ENCODE measurements at regions not wholly inside any gene's neighbourhood (a gene's known extent, or its start where the extent isn't known, plus 50 kb on each side); places are given as distances from the start of the nearest gene placed in this dataset.

DNA sequence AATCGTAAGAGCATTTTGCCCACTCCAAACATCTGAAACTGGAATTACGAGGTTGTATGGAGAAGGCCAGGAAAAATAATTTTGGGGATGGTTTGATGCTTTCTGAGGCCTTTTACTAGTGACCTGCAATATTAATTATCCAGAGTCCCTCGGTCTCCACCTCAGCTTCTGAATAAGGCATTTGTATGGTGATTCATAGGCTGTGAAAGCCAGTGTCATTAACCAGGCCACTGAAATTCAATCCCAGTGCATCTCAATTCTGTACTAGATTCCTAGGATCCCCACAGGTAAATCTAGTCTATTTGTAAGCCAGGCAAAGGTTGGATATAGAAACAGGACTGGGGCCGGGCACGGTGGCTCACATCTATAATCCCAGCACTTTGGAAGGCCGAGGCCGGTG, 135.4 kb upstream of the RBPJ start:
- WGBS, result 98% methylated on average over 5 of the region's 7 CpGs

DNA sequence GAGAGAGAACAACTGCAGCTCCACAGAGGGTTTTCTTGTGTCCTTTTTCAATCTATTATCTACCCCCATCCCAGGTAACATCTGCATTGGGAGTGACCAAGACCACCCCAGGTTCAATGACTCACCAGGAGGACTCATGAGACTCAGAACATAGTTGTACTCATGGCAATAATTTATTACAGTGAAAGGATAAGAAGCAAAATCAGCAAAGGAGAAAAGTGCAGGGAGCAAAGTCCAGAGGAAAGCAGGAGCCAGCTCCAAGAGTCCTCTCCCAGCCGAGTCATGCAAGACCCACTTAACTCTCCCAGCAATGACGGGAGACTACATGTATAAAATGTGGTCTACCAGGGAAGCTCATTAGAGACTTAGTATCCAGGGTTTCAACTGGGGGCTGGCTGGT, 129.5 kb upstream of the RBPJ start:
- no peak overlapping the region for H2AFZ ChIP-seq (ENCODE audit: low read depth, low read length)
- no peak overlapping the region for H2BK12ac ChIP-seq (ENCODE audit: low read length in 2 of 2)
- H2BK15ac ChIP-seq (ENCODE audit: low read depth, poor library complexity, severe bottlenecking), result no peak overlapping the region
- H2BK5ac ChIP-seq (ENCODE audit: low read depth, low read length, poor library complexity, severe bottlenecking), result no peak overlapping the region
- no peaks in the 10 kb centered on the region for H3K36me3 ChIP-seq (ENCODE audit: control insufficient read depth in 1 of 2, insufficient read depth in 2 of 2, low read depth in 1 of 2, low read length in 2 of 2)
- H3K14ac ChIP-seq (ENCODE audit: low read length in 2 of 2), result no peak overlapping the region
- no peaks in the 10 kb centered on the region for H3K79me1 ChIP-seq (replicated peaks; ENCODE audit: low read length, poor library complexity, severe bottlenecking)
- H3K4ac ChIP-seq (ENCODE audit: low read depth in 1 of 2, low read length in 2 of 2), result no peak overlapping the region
- WGBS, result no CpG with 5 or more reads among the region's 2 CpGs
- no peaks in the 10 kb centered on the region for H3K27me3 ChIP-seq (ENCODE audit: control insufficient read depth in 1 of 2, insufficient read depth in 1 of 2, low read length in 2 of 2)
- no peak overlapping the region for H3K4me3 ChIP-seq (ENCODE audit: insufficient read depth in 1 of 2, low read depth in 1 of 2, low read length in 2 of 2)
- DNase-seq, result peak; percentile 30
- no peak overlapping the region for H4K8ac ChIP-seq (ENCODE audit: low read length)
- no peak overlapping the region for H2BK120ac ChIP-seq (ENCODE audit: low read depth, low read length)
- no peak overlapping the region for H3K18ac ChIP-seq (ENCODE audit: low read depth in 1 of 2, low read length in 2 of 2)
- H4K91ac ChIP-seq (ENCODE audit: low read length), result no peak overlapping the region
- H3K27ac ChIP-seq (ENCODE audit: low read length, poor library complexity, severe bottlenecking), result no peak overlapping the region
- H2AK5ac ChIP-seq (ENCODE audit: low read length, severe bottlenecking), result no peak overlapping the region
- H3K4me2 ChIP-seq (ENCODE audit: low read length, poor library complexity, severe bottlenecking), result no peak overlapping the region
- no peaks in the 10 kb centered on the region for H3K9me3 ChIP-seq (ENCODE audit: control insufficient read depth, low read length)
- H3K4me1 ChIP-seq (ENCODE audit: control insufficient read depth, insufficient read depth, low read depth, low read length), result peaks cover 2% of the 10 kb centered on the region
- no peak overlapping the region for H3K23ac ChIP-seq (ENCODE audit: low read length in 2 of 2)
- peak overlapping the region; percentile 26 for H3K9ac ChIP-seq (ENCODE audit: low read length)

More for the DNA sequence above, 135.4 kb upstream of the RBPJ start:
- Histone ChIP-seq H3K4me3 (ENCODE audit: insufficient read depth in 1 of 2, low read depth in 1 of 2, low read length in 2 of 2) (no peak overlapping the region), H3K18ac (ENCODE audit: low read depth in 1 of 2, low read length in 2 of 2) (no peak overlapping the region), H3K27me3 (ENCODE audit: control insufficient read depth in 1 of 2, insufficient read depth in 1 of 2, low read length in 2 of 2) (no peaks in the 10 kb centered on the region), H3K9me3 (ENCODE audit: control insufficient read depth, low read length) (no peaks in the 10 kb centered on the region), H4K91ac (ENCODE audit: low read length) (no peak overlapping the region), H3K79me1 (replicated peaks; ENCODE audit: low read length, poor library complexity, severe bottlenecking) (no peaks in the 10 kb centered on the region), H3K4me2 (ENCODE audit: low read length, poor library complexity, severe bottlenecking) (no peak overlapping the region), H2AK5ac (ENCODE audit: low read length, severe bottlenecking) (no peak overlapping the region), H3K27ac (ENCODE audit: low read length, poor library complexity, severe bottlenecking) (no peak overlapping the region), H3K4me1 (ENCODE audit: control insufficient read depth, insufficient read depth, low read depth, low read length) (peaks cover 2% of the 10 kb centered on the region), H2BK5ac (ENCODE audit: low read depth, low read length, poor library complexity, severe bottlenecking) (no peak overlapping the region), H4K8ac (ENCODE audit: low read length) (no peak overlapping the region), H2BK12ac (ENCODE audit: low read length in 2 of 2) (no peak overlapping the region), H3K23ac (ENCODE audit: low read length in 2 of 2) (no peak overlapping the region), H2AFZ (ENCODE audit: low read depth, low read length) (no peak overlapping the region), H3K14ac (ENCODE audit: low read length in 2 of 2) (no peak overlapping the region), H2BK120ac (ENCODE audit: low read depth, low read length) (no peak overlapping the region), H3K4ac (ENCODE audit: low read depth in 1 of 2, low read length in 2 of 2) (no peak overlapping the region), H2BK15ac (ENCODE audit: low read depth, poor library complexity, severe bottlenecking) (no peak overlapping the region), H3K9ac (ENCODE audit: low read length) (no peak overlapping the region), H3K36me3 (ENCODE audit: control insufficient read depth in 1 of 2, insufficient read depth in 2 of 2, low read depth in 1 of 2, low read length in 2 of 2) (no peaks in the 10 kb centered on the region)
- no peak for DNase-seq

DNA sequence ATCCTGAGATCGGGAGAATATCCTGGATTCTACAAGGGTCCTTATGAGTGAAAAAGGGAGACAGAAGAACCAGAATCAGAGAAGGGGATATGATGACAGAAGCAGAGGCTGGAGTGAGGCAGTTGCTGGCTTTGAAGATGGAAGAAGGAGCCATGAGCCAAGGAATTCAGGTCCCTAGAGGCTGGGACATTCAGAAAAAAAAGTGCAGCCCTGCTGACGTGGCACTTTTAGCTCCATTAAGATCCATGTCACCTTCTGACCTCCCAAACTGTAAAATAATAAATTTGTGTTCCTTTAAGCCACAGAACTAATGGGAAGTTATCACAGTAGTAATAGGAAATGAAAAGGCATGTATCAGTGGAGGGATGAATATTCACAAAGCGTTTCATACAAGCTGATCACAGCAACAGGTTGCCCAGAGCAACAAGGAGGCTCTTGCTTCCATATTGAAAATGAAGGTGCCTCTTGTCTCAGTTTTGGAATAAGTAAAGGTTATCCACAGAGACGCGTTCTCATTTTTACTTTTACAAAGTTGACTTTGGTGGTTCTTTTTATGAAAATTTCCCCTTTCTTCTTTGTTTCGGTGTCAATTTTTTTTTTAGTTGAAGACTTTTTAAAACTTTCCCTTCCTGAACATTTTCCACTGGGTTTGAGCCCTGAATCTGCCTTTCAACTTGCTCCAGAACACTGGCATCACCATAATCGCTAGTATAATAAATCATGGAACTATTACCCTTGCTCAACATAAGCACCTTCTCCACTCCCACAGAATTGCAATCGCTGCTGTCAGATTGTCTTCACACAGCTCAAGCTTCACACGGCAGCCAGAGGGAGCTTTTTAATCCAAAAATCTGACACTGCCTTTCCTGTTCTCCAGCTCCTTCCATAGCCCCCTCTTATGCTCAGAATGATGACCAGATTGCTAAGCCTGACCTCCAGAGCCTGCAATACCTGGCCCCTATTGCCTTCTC, 127.6 kb upstream of the RBPJ start:
- Histone ChIP-seq H3K4ac (ENCODE audit: low read depth in 1 of 2, low read length in 2 of 2) (no peak overlapping the region), H3K23ac (ENCODE audit: low read length in 2 of 2) (no peak overlapping the region), H2AFZ (ENCODE audit: low read depth, low read length) (no peak overlapping the region), H3K27ac (ENCODE audit: low read length, poor library complexity, severe bottlenecking) (no peak overlapping the region), H4K91ac (ENCODE audit: low read length) (no peak overlapping the region), H3K4me2 (ENCODE audit: low read length, poor library complexity, severe bottlenecking) (no peak overlapping the region), H4K8ac (ENCODE audit: low read length) (no peak overlapping the region), H3K36me3 (ENCODE audit: control insufficient read depth in 1 of 2, insufficient read depth in 2 of 2, low read depth in 1 of 2, low read length in 2 of 2) (no peaks in the 10 kb centered on the region), H3K14ac (ENCODE audit: low read length in 2 of 2) (no peak overlapping the region), H2BK5ac (ENCODE audit: low read depth, low read length, poor library complexity, severe bottlenecking) (no peak overlapping the region), H3K79me1 (replicated peaks; ENCODE audit: low read length, poor library complexity, severe bottlenecking) (no peaks in the 10 kb centered on the region), H2BK15ac (ENCODE audit: low read depth, poor library complexity, severe bottlenecking) (no peak overlapping the region), H3K4me1 (ENCODE audit: control insufficient read depth, insufficient read depth, low read depth, low read length) (peaks cover 7% of the 10 kb centered on the region), H2BK120ac (ENCODE audit: low read depth, low read length) (no peak overlapping the region), H3K27me3 (ENCODE audit: control insufficient read depth in 1 of 2, insufficient read depth in 1 of 2, low read length in 2 of 2) (no peaks in the 10 kb centered on the region), H2BK12ac (ENCODE audit: low read length in 2 of 2) (no peak overlapping the region), H2AK5ac (ENCODE audit: low read length, severe bottlenecking) (no peak overlapping the region), H3K18ac (ENCODE audit: low read depth in 1 of 2, low read length in 2 of 2) (no peak overlapping the region), H3K4me3 (ENCODE audit: insufficient read depth in 1 of 2, low read depth in 1 of 2, low read length in 2 of 2) (no peak overlapping the region), H3K9ac (ENCODE audit: low read length) (no peak overlapping the region), H3K9me3 (ENCODE audit: control insufficient read depth, low read length) (no peaks in the 10 kb centered on the region)
- 89% methylated on average over 8 of the region's 9 CpGs for WGBS
- no peak for DNase-seq

DNA sequence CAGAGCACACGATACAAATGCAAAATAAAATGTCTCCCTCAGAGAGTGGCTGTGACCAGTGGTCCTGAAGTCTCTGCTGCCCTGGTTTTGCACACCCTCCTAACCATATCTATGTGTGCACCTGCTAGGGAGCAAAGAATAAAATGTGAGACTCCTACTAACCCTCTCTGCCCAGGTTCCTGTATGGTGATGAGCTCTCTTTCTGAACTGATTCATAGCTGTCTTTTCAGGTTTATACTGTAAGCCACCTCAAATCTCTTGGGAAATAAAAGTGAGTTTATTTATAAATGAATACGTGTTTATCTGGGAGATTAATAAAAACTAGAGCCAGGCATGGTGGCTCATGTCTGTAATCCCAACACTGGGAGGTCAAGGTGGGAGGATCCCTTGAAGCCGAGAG, 126.0 kb upstream of the RBPJ start:
- H2BK12ac ChIP-seq (ENCODE audit: low read length in 2 of 2), result no peak overlapping the region
- H2BK120ac ChIP-seq (ENCODE audit: low read depth, low read length), result no peak overlapping the region
- no peak overlapping the region for H2BK5ac ChIP-seq (ENCODE audit: low read depth, low read length, poor library complexity, severe bottlenecking)
- no peak overlapping the region for H4K91ac ChIP-seq (ENCODE audit: low read length)
- no peak overlapping the region for H4K8ac ChIP-seq (ENCODE audit: low read length)
- no peak overlapping the region for H3K4ac ChIP-seq (ENCODE audit: low read depth in 1 of 2, low read length in 2 of 2)
- no peak overlapping the region for H3K23ac ChIP-seq (ENCODE audit: low read length in 2 of 2)
- no peaks in the 10 kb centered on the region for H3K27me3 ChIP-seq (ENCODE audit: control insufficient read depth in 1 of 2, insufficient read depth in 1 of 2, low read length in 2 of 2)
- DNase-seq, result no peak
- H3K18ac ChIP-seq (ENCODE audit: low read depth in 1 of 2, low read length in 2 of 2), result no peak overlapping the region
- H3K27ac ChIP-seq (ENCODE audit: low read length, poor library complexity, severe bottlenecking), result no peak overlapping the region
- H3K14ac ChIP-seq (ENCODE audit: low read length in 2 of 2), result no peak overlapping the region
- H3K79me1 ChIP-seq (replicated peaks; ENCODE audit: low read length, poor library complexity, severe bottlenecking), result no peaks in the 10 kb centered on the region
- H2AFZ ChIP-seq (ENCODE audit: low read depth, low read length), result no peak overlapping the region
- peaks cover 8% of the 10 kb centered on the region for H3K4me1 ChIP-seq (ENCODE audit: control insufficient read depth, insufficient read depth, low read depth, low read length)
- WGBS, result 90% methylated on average over 3 of the region's 3 CpGs
- no peak overlapping the region for H3K4me2 ChIP-seq (ENCODE audit: low read length, poor library complexity, severe bottlenecking)
- no peak overlapping the region for H3K9ac ChIP-seq (ENCODE audit: low read length)
- no peak overlapping the region for H2AK5ac ChIP-seq (ENCODE audit: low read length, severe bottlenecking)
- H3K4me3 ChIP-seq (ENCODE audit: insufficient read depth in 1 of 2, low read depth in 1 of 2, low read length in 2 of 2), result no peak overlapping the region
- no peaks in the 10 kb centered on the region for H3K9me3 ChIP-seq (ENCODE audit: control insufficient read depth, low read length)
- no peaks in the 10 kb centered on the region for H3K36me3 ChIP-seq (ENCODE audit: control insufficient read depth in 1 of 2, insufficient read depth in 2 of 2, low read depth in 1 of 2, low read length in 2 of 2)
- no peak overlapping the region for H2BK15ac ChIP-seq (ENCODE audit: low read depth, poor library complexity, severe bottlenecking)
